ENCODE measurements at regions not wholly inside any gene's neighbourhood (a gene's known extent, or its start where the extent isn't known, plus 50 kb on each side); places are given as distances from the start of the nearest gene placed in this dataset.

GRCh38 chr2:18799397-18799796 lies 210.0 kb upstream of the NT5C1B start:
- in situ Hi-C loops (cut with MboI) = no loop called here
- Histone ChIP-seq H4K20me1 (replicated peaks; ENCODE audit: control insufficient read depth, insufficient read depth, low read length) (no peaks in the 10 kb centered on the region), H3K9me3 (replicated peaks; ENCODE audit: control insufficient read depth, insufficient read depth, low read depth, low read length) (0 out of 2 replicates have a peak, but pooled peaks cover 2% of the 10 kb centered on the region), H3K4me1 (replicated peaks in 1 of 2; ENCODE audit: control insufficient read depth in 2 of 2, insufficient read depth in 2 of 2, low read length in 2 of 2) (no peaks in the 10 kb centered on the region), H3K36me3 (ENCODE audit: control insufficient read depth, insufficient read depth, low read length) (no peaks in the 10 kb centered on the region), H3K9me1 (ENCODE audit: control insufficient read depth, insufficient read depth, low read length) (no peaks in the 10 kb centered on the region), H3K9ac (ENCODE audit: insufficient read depth in 1 of 2, low read depth in 2 of 2, low read length in 2 of 2) (no peak overlapping the region), H3K4me2 (ENCODE audit: insufficient read depth, low read length) (no peak overlapping the region), H3K27ac (ENCODE audit: extremely low read depth, low read depth, low read length) (no peak overlapping the region), H3K4me3 (no peak overlapping the region), H3K27me3 (ENCODE audit: control insufficient read depth in 2 of 2, insufficient read depth in 2 of 2, low read length in 2 of 2) (no peaks in the 10 kb centered on the region), H3K79me2 (ENCODE audit: control insufficient read depth, insufficient read depth, low read length) (no peaks in the 10 kb centered on the region), H2AFZ (ENCODE audit: low read depth, low read length) (no peak overlapping the region)
- BruUV-seq (replicated peaks) = no TSS peak
- ChIA-PET CTCF (ENCODE audit: low intra/inter-chr PET ratio) (no interaction called here), POLR2A (no interaction called here)
- intact Hi-C loops (cut with micrococcal nuclease) = no loop called here
- WGBS (ENCODE audit: insufficient coverage, low coverage, missing lambda C conversion rate) = 0% methylated on average over 2 of the region's 2 CpGs
- no peak for TF ChIP-seq EGR1 (conservative IDR thresholded peaks at IDR 0.05)
- TF ChIP-seq ZNF431 (CRISPR knock-in tag; IDR thresholded peaks at IDR 0.05) = no peak
- no peak for TF ChIP-seq ZFP1 (CRISPR knock-in tag; IDR thresholded peaks at IDR 0.05)
- TF ChIP-seq, protein P1, sequence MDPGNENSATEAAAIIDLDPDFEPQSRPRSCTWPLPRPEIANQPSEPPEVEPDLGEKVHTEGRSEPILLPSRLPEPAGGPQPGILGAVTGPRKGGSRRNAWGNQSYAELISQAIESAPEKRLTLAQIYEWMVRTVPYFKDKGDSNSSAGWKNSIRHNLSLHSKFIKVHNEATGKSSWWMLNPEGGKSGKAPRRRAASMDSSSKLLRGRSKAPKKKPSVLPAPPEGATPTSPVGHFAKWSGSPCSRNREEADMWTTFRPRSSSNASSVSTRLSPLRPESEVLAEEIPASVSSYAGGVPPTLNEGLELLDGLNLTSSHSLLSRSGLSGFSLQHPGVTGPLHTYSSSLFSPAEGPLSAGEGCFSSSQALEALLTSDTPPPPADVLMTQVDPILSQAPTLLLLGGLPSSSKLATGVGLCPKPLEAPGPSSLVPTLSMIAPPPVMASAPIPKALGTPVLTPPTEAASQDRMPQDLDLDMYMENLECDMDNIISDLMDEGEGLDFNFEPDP (CRISPR knock-in tag; IDR thresholded peaks at IDR 0.05) = no peak
- no peak for TF ChIP-seq MTA2 (IDR thresholded peaks at IDR 0.05; ENCODE audit: low read depth)
- no peak for TF ChIP-seq U2AF2 (optimal IDR thresholded peaks at IDR 0.05; ENCODE audit: low read depth, low read length)
- no peak for TF ChIP-seq MTF1 (CRISPR knock-in tag; IDR thresholded peaks at IDR 0.05; ENCODE audit: borderline replicate concordance)
- TF ChIP-seq, protein P2, sequence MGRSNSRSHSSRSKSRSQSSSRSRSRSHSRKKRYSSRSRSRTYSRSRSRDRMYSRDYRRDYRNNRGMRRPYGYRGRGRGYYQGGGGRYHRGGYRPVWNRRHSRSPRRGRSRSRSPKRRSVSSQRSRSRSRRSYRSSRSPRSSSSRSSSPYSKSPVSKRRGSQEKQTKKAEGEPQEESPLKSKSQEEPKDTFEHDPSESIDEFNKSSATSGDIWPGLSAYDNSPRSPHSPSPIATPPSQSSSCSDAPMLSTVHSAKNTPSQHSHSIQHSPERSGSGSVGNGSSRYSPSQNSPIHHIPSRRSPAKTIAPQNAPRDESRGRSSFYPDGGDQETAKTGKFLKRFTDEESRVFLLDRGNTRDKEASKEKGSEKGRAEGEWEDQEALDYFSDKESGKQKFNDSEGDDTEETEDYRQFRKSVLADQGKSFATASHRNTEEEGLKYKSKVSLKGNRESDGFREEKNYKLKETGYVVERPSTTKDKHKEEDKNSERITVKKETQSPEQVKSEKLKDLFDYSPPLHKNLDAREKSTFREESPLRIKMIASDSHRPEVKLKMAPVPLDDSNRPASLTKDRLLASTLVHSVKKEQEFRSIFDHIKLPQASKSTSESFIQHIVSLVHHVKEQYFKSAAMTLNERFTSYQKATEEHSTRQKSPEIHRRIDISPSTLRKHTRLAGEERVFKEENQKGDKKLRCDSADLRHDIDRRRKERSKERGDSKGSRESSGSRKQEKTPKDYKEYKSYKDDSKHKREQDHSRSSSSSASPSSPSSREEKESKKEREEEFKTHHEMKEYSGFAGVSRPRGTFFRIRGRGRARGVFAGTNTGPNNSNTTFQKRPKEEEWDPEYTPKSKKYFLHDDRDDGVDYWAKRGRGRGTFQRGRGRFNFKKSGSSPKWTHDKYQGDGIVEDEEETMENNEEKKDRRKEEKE (IDR thresholded peaks at IDR 0.05; ENCODE audit: borderline replicate concordance in 1 of 2, control insufficient read depth in 1 of 2, low read depth in 2 of 2, low read length in 1 of 2) = no peak
- no peak for TF ChIP-seq SETDB1 (IDR thresholded peaks at IDR 0.05; ENCODE audit: low read length)
- no peak for TF ChIP-seq TAF1 (IDR thresholded peaks at IDR 0.05; ENCODE audit: control insufficient read depth, extremely low read depth, insufficient read depth, low read length, severe bottlenecking)
- FAIRE-seq (no peak), ATAC-seq (no peak), DNase-seq (ENCODE audit: extremely low read depth in 1 of 4, low spot score in 3 of 4) (no peak)
